Thoracic aorta (tissue), 2 donors: ENCODE measurements at regions not wholly inside any gene's neighbourhood (a gene's known extent, or its start where the extent isn't known, plus 50 kb on each side); places are given as distances from the start of the nearest gene placed in this dataset.

Experiments used
- ATAC-seq: fragments of 150-250 bp; one replicate; pipeline ENCODE4 v1.8.0; 2017; ENCODE audit warnings: low read depth; ENCODE audit not compliant: insufficient number of reproducible peaks, low FRiP score
- DNase-seq: peaks from one replicate; pipeline ENCODE4 v3.0.0-alpha.2; 2020; ENCODE audit warnings: low spot score
- H3K27ac ChIP-seq, 2 donors: fragments of 200-600 bp; sonication (generic); 1 replicate in 1 of 2; 2 replicates in 1 of 2; pipeline ENCODE4 v1.5.1; 2016; ENCODE audit warnings: mild to moderate bottlenecking in 2 of 2, moderate library complexity in 2 of 2
- H3K27me3 ChIP-seq: fragments of 200-600 bp; sonication (generic); replicated peaks from 2 replicates; pipeline ENCODE4 v1.6.0; 2016; ENCODE audit warnings: mild to moderate bottlenecking; ENCODE audit not compliant: insufficient read depth
- H3K36me3 ChIP-seq: fragments of 200-600 bp; sonication (generic); one replicate; pipeline ENCODE4 v1.5.1; 2016
- H3K4me1 ChIP-seq, 2 donors: fragments of 200-600 bp; sonication (generic); 1 replicate in 1 of 2; 2 replicates in 1 of 2; pipeline versions ENCODE4 v1.5.1 to v1.6.0; 2016; ENCODE audit warnings: low read depth in 2 of 2, mild to moderate bottlenecking in 1 of 2; ENCODE audit not compliant: control insufficient read depth in 1 of 2
- H3K4me3 ChIP-seq: fragments of 200-600 bp; sonication (generic); 2 replicates; pipeline ENCODE4 v1.5.1; 2016; ENCODE audit warnings: mild to moderate bottlenecking
- H3K9me3 ChIP-seq: fragments of 200-600 bp; sonication (generic); 2 replicates; pipeline ENCODE4 v1.5.1; 2016
- CTCF ChIP-seq: fragments of 200-600 bp; sonication (generic); IDR thresholded peaks from one replicate; pipeline ENCODE4 v1.5.1; 2019; ENCODE audit warnings: antibody characterized with exemption

- ATAC-seq, result no peak
- no peak overlapping the region for H3K27ac ChIP-seq
- no peaks in the 10 kb centered on the region for H3K9me3 ChIP-seq
- H3K4me3 ChIP-seq, result no peak overlapping the region
- no peaks in the 10 kb centered on the region for H3K36me3 ChIP-seq
- no peak for TF ChIP-seq CTCF
- no peaks in the 10 kb centered on the region for H3K4me1 ChIP-seq
- no peak for DNase-seq
- H3K27me3 ChIP-seq, result no peaks in the 10 kb centered on the region
These were observed 205.6 kb upstream of the SOX5 start for GRCh38 chr12:24155042-24155441.

- Histone ChIP-seq H3K4me1 (no peaks in the 10 kb centered on the region), H3K27ac (no peak overlapping the region), H3K4me3 (no peak overlapping the region), H3K27me3 (no peaks in the 10 kb centered on the region), H3K9me3 (no peaks in the 10 kb centered on the region), H3K36me3 (no peaks in the 10 kb centered on the region)
- TF ChIP-seq CTCF, result no peak
- DNase-seq (no peak), ATAC-seq (no peak)
These were observed 203.6 kb upstream of the SOX5 start for GRCh38 chr12:24153079-24153478.

GRCh38 chr12:24152270-24152669, 202.8 kb upstream of the SOX5 start:
- TF ChIP-seq CTCF, result no peak
- no peak overlapping the region for H3K27ac ChIP-seq
- H3K36me3 ChIP-seq, result no peaks in the 10 kb centered on the region
- no peak overlapping the region for H3K4me3 ChIP-seq
- no peaks in the 10 kb centered on the region for H3K27me3 ChIP-seq
- no peaks in the 10 kb centered on the region for H3K9me3 ChIP-seq
- no peak for DNase-seq
- no peak for ATAC-seq
- H3K4me1 ChIP-seq, result no peaks in the 10 kb centered on the region

- H3K9me3 ChIP-seq, result no peaks in the 10 kb centered on the region
- no peak for TF ChIP-seq CTCF
- no peak overlapping the region for H3K4me3 ChIP-seq
- ATAC-seq, result no peak
- H3K27ac ChIP-seq, result no peak overlapping the region
- DNase-seq, result no peak
- H3K36me3 ChIP-seq, result no peaks in the 10 kb centered on the region
- no peaks in the 10 kb centered on the region for H3K27me3 ChIP-seq
- H3K4me1 ChIP-seq, result peaks cover 0 to 6% of the 10 kb centered on the region in 2 donors
These were observed 194.5 kb upstream of the SOX5 start for GRCh38 chr12:24143928-24144327.

GRCh38 chr12:24139035-24139434, 189.6 kb upstream of the SOX5 start:
- Histone ChIP-seq H3K4me3 (no peak overlapping the region), H3K27ac (no peak overlapping the region), H3K4me1 (peaks cover 0 to 24% of the 10 kb centered on the region in 2 donors), H3K27me3 (no peaks in the 10 kb centered on the region), H3K9me3 (no peaks in the 10 kb centered on the region), H3K36me3 (no peaks in the 10 kb centered on the region)
- DNase-seq (no peak), ATAC-seq (no peak)
- no peak for TF ChIP-seq CTCF
